GM12878 (cell line): ENCODE measurements at regions not wholly inside any gene's neighbourhood (a gene's known extent, or its start where the extent isn't known, plus 50 kb on each side); places are given as distances from the start of the nearest gene placed in this dataset.

Experiments used
- ATAC-seq: fragments of 200-7000 bp; cut with Tn5 transposase; 3 replicates; pipeline ENCODE4 v1.9.1; 2020; ENCODE audit warnings: mild to moderate bottlenecking, moderate library complexity
- BruUV-seq: library from RNA; stranded (reverse); fragments of 400-500 nt; replicated peaks from 2 replicates; lab custom pipeline; 2021; lab: Mats Ljungman, UMichigan
- CTCF ChIA-PET: fragments of 300-600 bp; sonication (Branson Sonifier 250); formaldehyde crosslinking; extraction: SDS; loops from one replicate; lab custom pipeline; 2021; ENCODE audit warnings: inconsistent platforms; lab: Yijun Ruan, JAX
- POLR2A ChIA-PET: fragments of 350-600 bp; formaldehyde crosslinking; extraction: SDS; loops from one replicate; lab custom pipeline; 2021; ENCODE audit warnings: inconsistent platforms; lab: Charles Lee
- RAD21 ChIA-PET: fragments of 300-600 bp; sonication (Branson Sonifier 250); formaldehyde crosslinking; loops from one replicate; lab custom pipeline; 2023; ENCODE audit warnings: antibody characterized with exemption; ENCODE audit not compliant: unreplicated experiment; lab: Charles Lee
- SMC1A ChIA-PET: fragments of 300-600 bp; sonication (Branson Sonifier 250); formaldehyde crosslinking; loops from one replicate; lab custom pipeline; 2023; ENCODE audit not compliant: unreplicated experiment, uncharacterized antibody; lab: Charles Lee
- DNase-seq: peaks from one replicate; pipeline ENCODE4 v3.0.0-alpha.2; 2011; ENCODE audit warnings: low read depth, low spot score
- FAIRE-seq: peaks from 3 replicates; lab custom pipeline; 2011; peaks lifted over from hg19 to GRCh38; lab: Jason Lieb, UNC
- H2AFZ ChIP-seq: 2 replicates; pipeline ENCODE4 v1.6.0; 2011; ENCODE audit warnings: low read depth, low read length, control low read depth; ENCODE audit not compliant: control insufficient read depth
- H3K27ac ChIP-seq: 2 replicates; pipeline ENCODE4 v1.5.1; 2011; ENCODE audit warnings: control low read depth; ENCODE audit not compliant: control insufficient read depth, insufficient read depth
- H3K27me3 ChIP-seq, 2 experiments: replicated peaks in 1 of 2; 2 replicates each; pipeline versions ENCODE4 v1.6.0 to v1.6.1; 2011; ENCODE audit warnings: low read length in 1 of 2; ENCODE audit not compliant: control insufficient read depth in 2 of 2, insufficient read depth in 2 of 2
- H3K36me3 ChIP-seq, 2 experiments: 2 replicates each; pipeline ENCODE4 v1.5.1; 2011; ENCODE audit warnings: low read length in 1 of 2; ENCODE audit not compliant: control insufficient read depth in 2 of 2, insufficient read depth in 2 of 2
- H3K4me1 ChIP-seq: 2 replicates; pipeline ENCODE4 v1.6.1; 2011; ENCODE audit warnings: mild to moderate bottlenecking, low read length, moderate library complexity, mixed read lengths; ENCODE audit not compliant: control insufficient read depth, insufficient read depth
- H3K4me2 ChIP-seq: 2 replicates; pipeline ENCODE4 v1.6.0; 2011; ENCODE audit warnings: control low read depth; ENCODE audit not compliant: control insufficient read depth, insufficient read depth
- H3K4me3 ChIP-seq: fragments of 200-600 bp; sonication (generic); 2 replicates; pipeline ENCODE4 v1.5.1; 2016
- H3K79me2 ChIP-seq: 2 replicates; pipeline ENCODE4 v1.6.0; 2011; ENCODE audit warnings: low read length; ENCODE audit not compliant: control insufficient read depth, insufficient read depth
- H3K9ac ChIP-seq: 2 replicates; pipeline ENCODE4 v1.8.0; 2011; ENCODE audit warnings: low read length, control low read depth, mixed read lengths; ENCODE audit not compliant: control insufficient read depth, insufficient read depth
- H3K9me3 ChIP-seq: replicated peaks from 3 replicates; pipeline ENCODE4 v1.5.1; 2011; ENCODE audit warnings: mild to moderate bottlenecking, low read length; ENCODE audit not compliant: control insufficient read depth, insufficient read depth
- H4K20me1 ChIP-seq: 2 replicates; pipeline ENCODE4 v1.6.0; 2011; ENCODE audit not compliant: control insufficient read depth, insufficient read depth
- CREB1 ChIP-seq: IDR thresholded peaks from 2 replicates; pipeline ENCODE4 v1.6.1; 2012; ENCODE audit warnings: low read depth, mild to moderate bottlenecking, inconsistent platforms
- FOXK2 ChIP-seq: fragments of 450-650 bp; IDR thresholded peaks from 2 replicates; pipeline ENCODE4 v1.6.1; 2017; ENCODE audit warnings: mild to moderate bottlenecking, moderate library complexity
- POU2F2 ChIP-seq: IDR thresholded peaks from 3 replicates; pipeline ENCODE4 v1.6.1; 2011; ENCODE audit warnings: low read depth, mild to moderate bottlenecking, low read length, borderline replicate concordance
- RAD21 ChIP-seq: IDR thresholded peaks from 2 replicates; pipeline ENCODE4 v1.6.1; 2011; ENCODE audit warnings: mild to moderate bottlenecking, low read depth, low read length, moderate library complexity; ENCODE audit not compliant: insufficient read depth
- RUNX3 ChIP-seq: IDR thresholded peaks from 2 replicates; pipeline ENCODE4 v1.6.1; 2012; ENCODE audit warnings: low read length, inconsistent platforms
- SMAD5 ChIP-seq: IDR thresholded peaks from 2 replicates; pipeline ENCODE4 v1.6.1; 2016; ENCODE audit warnings: antibody characterized with exemption, low read depth
- SMARCA5 ChIP-seq: fragments of 450-650 bp; IDR thresholded peaks from 2 replicates; pipeline ENCODE4 v1.6.1; 2017; ENCODE audit warnings: mild to moderate bottlenecking
- SMC3 ChIP-seq: IDR thresholded peaks from 2 replicates; pipeline ENCODE4 v1.6.1; 2011; ENCODE audit warnings: low read length, improper control_type of control experiment, borderline replicate concordance
- SPI1 ChIP-seq: IDR thresholded peaks from 2 replicates; pipeline ENCODE4 v1.6.1; 2011; ENCODE audit warnings: low read depth, mild to moderate bottlenecking, low read length, moderate library complexity, borderline replicate concordance; ENCODE audit not compliant: insufficient read depth
- SREBF1 ChIP-seq: IDR thresholded peaks from 2 replicates; pipeline ENCODE4 v1.6.1; 2012; ENCODE audit warnings: mild to moderate bottlenecking, low read length
- ZNF24 ChIP-seq: fragments of 450-650 bp; IDR thresholded peaks from 2 replicates; pipeline ENCODE4 v1.6.1; 2017; ENCODE audit warnings: antibody characterized with exemption, mild to moderate bottlenecking
- ZNF622 ChIP-seq: fragments of 450-650 bp; IDR thresholded peaks from 2 replicates; pipeline ENCODE4 v1.6.1; 2017; ENCODE audit warnings: mild to moderate bottlenecking, inconsistent platforms
- ZZZ3 ChIP-seq: IDR thresholded peaks from 2 replicates; pipeline ENCODE4 v1.6.1; 2011; ENCODE audit warnings: low read depth; ENCODE audit not compliant: control insufficient read depth, insufficient read length
- WGBS: methylation state at CpG from one replicate; pipeline ENCODE4 v1.1.6; 2016; ENCODE audit warnings: low lambda C conversion rate; ENCODE audit not compliant: insufficient replicate concordance, insufficient coverage; ENCODE audit errors: missing lambda C conversion rate; 5-methylcytosine and 5-hydroxymethylcytosine counted together
- in situ Hi-C: fragments of 300-500 bp; cut with MboI; formaldehyde crosslinking; loops from 9 replicates; pipeline ENCODE4 v1.14.3; 2018; ENCODE audit warnings: mixed read lengths
- intact Hi-C: fragments of 100-400 bp; cut with micrococcal nuclease; formaldehyde crosslinking; loops from one replicate; pipeline ENCODE4 v1.14.2; 2022; ENCODE audit not compliant: unreplicated experiment
- TF ChIP-seq, protein P1 (sequence below): IDR thresholded peaks from 2 replicates; pipeline ENCODE4 v1.6.1; 2011; ENCODE audit warnings: mild to moderate bottlenecking, low read depth, low read length, moderate library complexity; ENCODE audit not compliant: insufficient replicate concordance

DNA sequence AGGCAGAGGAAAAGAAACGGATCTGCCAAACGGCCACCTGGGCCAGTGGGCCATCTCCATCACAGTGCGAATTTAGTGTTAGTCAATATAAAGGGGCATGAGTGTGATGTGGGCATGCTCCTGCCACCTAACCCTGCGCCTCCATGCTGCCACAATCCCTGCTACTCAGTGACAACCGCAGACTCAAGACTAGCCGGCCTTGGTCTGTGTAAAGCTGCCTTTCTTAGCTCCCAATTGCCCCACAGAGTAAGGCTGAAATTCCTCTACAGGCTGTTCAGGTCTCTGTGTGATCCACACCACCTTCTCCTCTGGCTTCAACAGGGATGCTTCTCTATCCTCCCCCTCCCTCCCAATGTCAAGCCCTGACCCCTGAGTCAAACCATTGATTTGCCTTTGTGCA is 269.7 kb downstream of the XXYLT1 start:
- Histone ChIP-seq H3K9ac (no peak overlapping the region), H3K27me3 (peaks cover 2% of the 10 kb centered on the region in 2 experiments; a peak in 1 of 4 replicates), H3K4me3 (no peak overlapping the region), H4K20me1 (no peaks in the 10 kb centered on the region), H3K79me2 (no peaks in the 10 kb centered on the region), H3K36me3 (no peaks in the 10 kb centered on the region), H2AFZ (no peak overlapping the region), H3K4me1 (no peaks in the 10 kb centered on the region), H3K4me2 (no peak overlapping the region), H3K27ac (no peak overlapping the region), H3K9me3 (no peaks in the 10 kb centered on the region)
- DNase-seq (no peak), FAIRE-seq (no peak), ATAC-seq (no peak)
- SMC1A ChIA-PET = interaction anchor here (2.7 kb wide), 1 partner anchor 107 kb away, joined by 10 read pairs; no protein-coding TSS in a partner anchor
- POLR2A ChIA-PET = no interaction called here
- intact Hi-C loops = no loop called here
- TF ChIP-seq, protein P1, sequence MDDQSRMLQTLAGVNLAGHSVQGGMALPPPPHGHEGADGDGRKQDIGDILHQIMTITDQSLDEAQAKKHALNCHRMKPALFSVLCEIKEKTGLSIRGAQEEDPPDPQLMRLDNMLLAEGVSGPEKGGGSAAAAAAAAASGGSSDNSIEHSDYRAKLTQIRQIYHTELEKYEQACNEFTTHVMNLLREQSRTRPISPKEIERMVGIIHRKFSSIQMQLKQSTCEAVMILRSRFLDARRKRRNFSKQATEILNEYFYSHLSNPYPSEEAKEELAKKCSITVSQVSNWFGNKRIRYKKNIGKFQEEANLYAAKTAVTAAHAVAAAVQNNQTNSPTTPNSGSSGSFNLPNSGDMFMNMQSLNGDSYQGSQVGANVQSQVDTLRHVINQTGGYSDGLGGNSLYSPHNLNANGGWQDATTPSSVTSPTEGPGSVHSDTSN = no peak
- in situ Hi-C loops = loop anchor here (5.0 kb wide), 1 partner anchor 256 kb away; no protein-coding TSS in a partner anchor
- RAD21 ChIA-PET = no interaction called here
- BruUV-seq = no TSS peak
- CTCF ChIA-PET = interaction anchor here (1.6 to 3.8 kb wide), 3 partner anchors 103 to 259 kb away, joined by 7 to 14 read pairs (median 11); no protein-coding TSS in a partner anchor
- WGBS = 31% methylated on average over 6 of the region's 6 CpGs

DNA sequence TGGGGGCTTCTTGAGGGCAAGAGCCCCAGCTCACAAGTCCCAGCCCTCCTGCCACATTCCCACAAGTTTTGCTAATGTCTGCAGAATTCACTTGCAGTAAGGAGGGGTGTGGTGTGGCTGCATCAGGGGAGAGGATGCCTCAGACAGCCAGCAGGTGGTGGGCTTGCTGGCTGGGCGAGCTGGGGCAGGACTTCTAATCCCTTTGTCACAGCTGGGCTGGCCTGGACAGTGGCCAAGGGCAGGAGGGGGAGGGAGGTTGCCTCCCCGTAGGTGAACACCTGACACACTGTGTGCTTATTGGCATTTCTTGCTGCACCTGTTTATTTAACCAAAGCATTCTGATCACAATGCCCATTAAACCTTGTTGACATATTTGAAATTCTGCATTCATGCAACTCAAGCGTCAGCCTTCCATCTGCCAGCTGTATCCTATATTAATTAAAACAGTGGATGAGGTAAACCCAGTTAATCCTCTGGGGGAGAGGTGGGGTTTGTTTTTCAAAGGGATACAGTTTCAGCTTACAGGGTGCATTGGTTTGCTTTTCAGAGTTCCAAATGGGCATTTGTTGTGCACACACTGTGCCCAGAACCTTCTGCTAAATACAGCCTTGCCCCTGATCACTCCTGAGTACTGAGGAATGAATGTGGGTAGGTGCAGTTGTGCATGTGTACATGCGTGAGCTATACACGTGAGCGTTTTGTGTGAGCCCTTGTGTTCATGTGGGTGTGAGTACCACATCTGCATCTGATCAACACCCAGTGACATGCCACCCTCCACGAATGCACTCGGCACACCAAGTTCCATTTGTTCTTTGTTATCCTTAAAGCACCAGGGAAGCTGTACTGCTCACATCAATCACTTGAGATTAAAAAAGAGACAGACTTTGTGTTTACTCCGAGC is 268.7 kb downstream of the XXYLT1 start:
- peak; percentile 4 for DNase-seq
- intact Hi-C loops = loop anchor here (1.0 kb wide), 3 partner anchors 104 to 320 kb away; no protein-coding TSS in a partner anchor
- BruUV-seq = no TSS peak
- SMC1A ChIA-PET = interaction anchor here (1.4 to 2.7 kb wide), 3 partner anchors 106 to 319 kb away, joined by 4 to 10 read pairs (median 7); no protein-coding TSS in a partner anchor
- Histone ChIP-seq H3K9ac (no peak overlapping the region), H3K27me3 (peaks cover 2% of the 10 kb centered on the region in 2 experiments; a peak in 1 of 4 replicates), H4K20me1 (no peaks in the 10 kb centered on the region), H3K4me3 (no peak overlapping the region), H3K79me2 (no peaks in the 10 kb centered on the region), H3K4me2 (no peak overlapping the region), H3K27ac (no peak overlapping the region), H3K36me3 (no peaks in the 10 kb centered on the region), H3K4me1 (no peaks in the 10 kb centered on the region), H2AFZ (no peak overlapping the region), H3K9me3 (no peaks in the 10 kb centered on the region)
- WGBS = 57% methylated on average over 9 of the region's 9 CpGs
- in situ Hi-C loops = loop anchor here (5.0 kb wide), 1 partner anchor 255 kb away; no protein-coding TSS in a partner anchor
- CTCF ChIA-PET = interaction anchor here (0.9 to 3.8 kb wide), 7 partner anchors 98 to 319 kb away, joined by 3 to 16 read pairs (median 7); partner anchors contain the start of gene XXYLT1
- FAIRE-seq = no peak
- peak; percentile 95 for ATAC-seq
- RAD21 ChIA-PET = interaction anchor here (0.5 to 1.1 kb wide), 7 partner anchors 102 to 345 kb away, joined by 3 to 7 read pairs (median 3); partner anchors contain the start of gene XXYLT1
- POLR2A ChIA-PET = no interaction called here
- TF ChIP-seq SMAD5 (no peak), SMC3 (peak; percentile 86), FOXK2 (no peak), SMARCA5 (no peak), RUNX3 (peak; percentile 26; the same call in 1 of the 2 replicates), SREBF1 (no peak), ZZZ3 (no peak), SPI1 (no peak), ZNF24 (no peak), POU2F2 (peak; percentile 25; the same call in 1 of the 3 replicates), RAD21 (peak; percentile 74), ZNF622 (no peak), CREB1 (no peak)
